ENCODE measurements at regions not wholly inside any gene's neighbourhood (a gene's known extent, or its start where the extent isn't known, plus 50 kb on each side); places are given as distances from the start of the nearest gene placed in this dataset.

GRCh38 chr1:62962901-62963776, 179.2 kb downstream of the ATG4C start:
- TF ChIP-seq TCF7L2 (IDR thresholded peaks at IDR 0.05; ENCODE audit: low read depth, low read length) (no peak), CTCF (IDR thresholded peaks at IDR 0.05 in 2 of 3, conservative IDR thresholded peaks at IDR 0.05 in 1 of 3; ENCODE audit: insufficient read depth in 2 of 3, low read depth in 1 of 3, low read length in 3 of 3) (peak; percentile 59 to 75 (median 63)), ZNF639 (CRISPR knock-in tag; conservative IDR thresholded peaks at IDR 0.05 in 1 of 2, IDR thresholded peaks at IDR 0.05 in 1 of 2) (no peak), ZC3H8 (IDR thresholded peaks at IDR 0.05) (no peak), LEF1 (IDR thresholded peaks at IDR 0.05) (no peak), KLF16 (IDR thresholded peaks at IDR 0.05) (no peak), TEAD2 (tag; IDR thresholded peaks at IDR 0.05) (no peak), MYC (IDR thresholded peaks at IDR 0.05; ENCODE audit: low read depth, low read length) (no peak), MYC (CRISPR knock-in tag; IDR thresholded peaks at IDR 0.05; ENCODE audit: borderline replicate concordance, low read depth) (no peak), POLR2A (conservative IDR thresholded peaks at IDR 0.05) (no peak)

Measured in K562 (cell line).